ENCODE measurements at regions not wholly inside any gene's neighbourhood (a gene's known extent, or its start where the extent isn't known, plus 50 kb on each side); places are given as distances from the start of the nearest gene placed in this dataset.

DNA sequence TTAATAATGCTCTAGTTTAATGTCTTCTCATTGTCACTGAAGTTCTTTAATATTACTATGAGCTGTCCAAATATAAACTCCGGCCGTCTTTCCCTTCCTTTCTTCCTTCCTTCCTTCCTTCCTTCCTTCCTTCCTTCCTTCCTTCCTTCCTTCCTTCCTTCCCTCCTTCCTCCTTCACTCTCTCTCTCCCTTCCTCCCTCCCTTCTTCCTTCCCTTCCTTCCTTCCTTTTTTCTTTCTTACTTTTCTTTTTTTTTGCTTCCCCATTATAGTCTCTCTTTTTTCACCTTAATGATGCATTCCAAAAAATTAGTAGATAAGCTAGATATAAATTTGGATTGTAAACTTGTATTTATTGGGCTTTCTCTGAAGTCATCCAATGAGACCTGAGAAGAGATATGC is 431.0 kb upstream of the ADGRL4 start:
- no peaks in the 10 kb centered on the region for H3K9me3 ChIP-seq (ENCODE audit: insufficient read depth in 2 of 2, low read depth in 1 of 2, low read length in 1 of 2)
- H3K4me2 ChIP-seq (ENCODE audit: insufficient read depth in 1 of 2, low read depth in 2 of 2, low read length in 2 of 2), result no peak overlapping the region
- no peak overlapping the region for H3K27ac ChIP-seq (ENCODE audit: low read depth, low read length)
- H2BK120ac ChIP-seq (replicated peaks; ENCODE audit: low read depth, low read length), result no peak overlapping the region
- H2BK5ac ChIP-seq (ENCODE audit: low read depth, low read length), result no peak overlapping the region
- H4K8ac ChIP-seq (ENCODE audit: extremely low read depth, insufficient read depth, low read length), result no peak overlapping the region
- H3K23me2 ChIP-seq (ENCODE audit: low read depth, low read length), result no peaks in the 10 kb centered on the region
- H3K4me3 ChIP-seq (ENCODE audit: extremely low read depth in 1 of 4, insufficient read depth in 2 of 4, low read depth in 3 of 4, low read length in 4 of 4), result no peak overlapping the region
- FAIRE-seq, result no peak
- no peak overlapping the region for H2AK5ac ChIP-seq (ENCODE audit: low read depth, low read length)
- H3K36me3 ChIP-seq (ENCODE audit: control insufficient read depth in 2 of 4, insufficient read depth in 4 of 4, low read length in 3 of 4), result no peaks in the 10 kb centered on the region
- no peak overlapping the region for H4K91ac ChIP-seq (replicated peaks; ENCODE audit: insufficient read length, low read length)
- no peak overlapping the region for H2AFZ ChIP-seq (ENCODE audit: low read length)
- H3K79me1 ChIP-seq (ENCODE audit: low read depth, low read length), result no peaks in the 10 kb centered on the region
- no peak overlapping the region for H3K18ac ChIP-seq (ENCODE audit: extremely low read depth, low read length)
- POLR2A ChIA-PET (ENCODE audit: partially characterized antibody), result interaction anchor here (1.2 kb wide), 1 partner anchor 12 kb away, joined by 3 read pairs; no protein-coding TSS in a partner anchor
- H2BK20ac ChIP-seq (ENCODE audit: low read length), result no peak overlapping the region
- H3K27me3 ChIP-seq (replicated peaks in 1 of 4; ENCODE audit: control insufficient read depth in 3 of 4, extremely low read depth in 1 of 4, insufficient read depth in 3 of 4, low read length in 3 of 4), result no peaks in the 10 kb centered on the region
- CTCF ChIA-PET (ENCODE audit: partially characterized antibody), result no interaction called here
- H2BK15ac ChIP-seq (ENCODE audit: low read length), result no peak overlapping the region
- H3K56ac ChIP-seq (replicated peaks; ENCODE audit: insufficient read length, low read depth, low read length), result no peak overlapping the region
- H3K9ac ChIP-seq (replicated peaks in 1 of 4; ENCODE audit: extremely low read depth in 1 of 4, low read depth in 3 of 4, low read length in 3 of 4), result no peak overlapping the region
- H4K20me1 ChIP-seq (replicated peaks in 1 of 2; ENCODE audit: control insufficient read depth in 1 of 2, insufficient read depth in 2 of 2, low read length in 2 of 2), result no peaks in the 10 kb centered on the region
- no peak for DNase-seq (ENCODE audit: low read depth in 1 of 2, low spot score in 2 of 2)
- H3K4me1 ChIP-seq (replicated peaks in 1 of 4; ENCODE audit: control insufficient read depth in 3 of 4, insufficient read depth in 4 of 4, low read length in 3 of 4), result peaks cover 0 to 2% (median 0%) of the 10 kb centered on the region in 4 experiments; a peak in 1 of 7 replicates
- 93% methylated on average over 2 of the region's 2 CpGs; no CpG with 5 or more reads in 1 of the 2 experiments for WGBS, 2 experiments (ENCODE audit: extremely low coverage in 1 of 2, insufficient coverage in 1 of 2, insufficient read length in 1 of 2, insufficient replicate concordance in 2 of 2, low coverage in 1 of 2, low lambda C conversion rate in 2 of 2, missing lambda C conversion rate in 1 of 2)
- TF ChIP-seq PHF8 (conservative IDR thresholded peaks at IDR 0.05; ENCODE audit: low read depth, low read length) (no peak), KDM5A (IDR thresholded peaks at IDR 0.05; ENCODE audit: low read length) (no peak), JUND (IDR thresholded peaks at IDR 0.05; ENCODE audit: low read length) (no peak), POLR2AphosphoS5 (IDR thresholded peaks at IDR 0.05; ENCODE audit: low read depth, low read length) (no peak)
- H4K5ac ChIP-seq (ENCODE audit: insufficient read length, low read depth, low read length), result no peak overlapping the region
- no peak overlapping the region for H2BK12ac ChIP-seq (ENCODE audit: low read depth, low read length)
- H3K23ac ChIP-seq (ENCODE audit: insufficient read length), result no peak overlapping the region
- no peak overlapping the region for H3K14ac ChIP-seq (ENCODE audit: insufficient read length)
- no peak overlapping the region for H3K4ac ChIP-seq (replicated peaks; ENCODE audit: insufficient read length, low read depth, low read length)
- no peaks in the 10 kb centered on the region for H3K79me2 ChIP-seq (ENCODE audit: control insufficient read depth in 1 of 2, insufficient read depth in 2 of 2, low read length in 2 of 2)

All from H1 (cell line).